Fibroblast of the conjunctiva (primary cell): ENCODE measurements at regions not wholly inside any gene's neighbourhood (a gene's known extent, or its start where the extent isn't known, plus 50 kb on each side); places are given as distances from the start of the nearest gene placed in this dataset.

ENCODE experiments used
- DNase-seq: peaks from one replicate; pipeline ENCODE4 v3.0.0-alpha.2; 2010; ENCODE audit warnings: low read depth

GRCh38 chr12:84603484-84604248 is 308.9 kb downstream of the SLC6A15 start:
- DNase-seq, result no peak

GRCh38 chr12:84601483-84601882 is 311.1 kb downstream of the SLC6A15 start:
- DNase-seq, result no peak

GRCh38 chr12:84599539-84599938 is 313.1 kb downstream of the SLC6A15 start:
- no peak for DNase-seq

GRCh38 chr12:84596266-84596665 is 316.3 kb downstream of the SLC6A15 start:
- no peak for DNase-seq

- no peak for DNase-seq
These were observed 318.4 kb downstream of the SLC6A15 start for GRCh38 chr12:84594157-84594556.

- DNase-seq, result no peak
These were observed 326.7 kb downstream of the SLC6A15 start for GRCh38 chr12:84585776-84586395.

- DNase-seq, result no peak
These were observed 340.4 kb downstream of the SLC6A15 start for GRCh38 chr12:84572196-84572595.

- DNase-seq, result no peak
These were observed 350.3 kb downstream of the SLC6A15 start for GRCh38 chr12:84562331-84562730.

GRCh38 chr12:84561351-84561750 is 351.2 kb downstream of the SLC6A15 start:
- no peak for DNase-seq

GRCh38 chr12:84554199-84554723 is 358.3 kb downstream of the SLC6A15 start:
- no peak for DNase-seq

- DNase-seq, result no peak
These were observed 359.1 kb downstream of the SLC6A15 start for GRCh38 chr12:84553331-84554117.

- DNase-seq, result no peak
These were observed 361.2 kb downstream of the SLC6A15 start for GRCh38 chr12:84551373-84551772.

GRCh38 chr12:84550518-84550917 is 362.1 kb downstream of the SLC6A15 start:
- no peak for DNase-seq

GRCh38 chr12:84542289-84542688 is 370.3 kb downstream of the SLC6A15 start:
- DNase-seq, result no peak

GRCh38 chr12:84537666-84538065 is 374.9 kb downstream of the SLC6A15 start:
- no peak for DNase-seq

GRCh38 chr12:84512751-84513150 is 399.8 kb downstream of the SLC6A15 start:
- DNase-seq, result no peak

GRCh38 chr12:84508851-84509260 is 403.7 kb downstream of the SLC6A15 start:
- DNase-seq, result peak; percentile 42

GRCh38 chr12:84507956-84508850 is 404.4 kb downstream of the SLC6A15 start:
- peak; percentile 74 for DNase-seq

- peak; percentile 28 for DNase-seq
These were observed 406.3 kb downstream of the SLC6A15 start for GRCh38 chr12:84506282-84506681.

- peak; percentile 72 for DNase-seq
These were observed 409.5 kb downstream of the SLC6A15 start for GRCh38 chr12:84502907-84503787.
